Kidney (tissue), 13 donors: ENCODE measurements at regions not wholly inside any gene's neighbourhood (a gene's known extent, or its start where the extent isn't known, plus 50 kb on each side); places are given as distances from the start of the nearest gene placed in this dataset.
A peak's percentile ranks its signal among the peaks of the same experiment; 100 is the strongest.
"Not testable (repeated sequence)": the region's sequence is repeated elsewhere in the genome, so short reads cannot be mapped to it uniquely, and the experiment has no call there.

ENCODE experiments used
- DNase-seq, 5 donors: peaks; one replicate each; pipeline ENCODE4 v3.0.0-alpha.2; 2013 to 2020
- FAIRE-seq: peaks from 2 replicates; lab custom pipeline; 2012; peaks lifted over from hg19 to GRCh38; lab: Jason Lieb, UNC
- H3K27ac ChIP-seq, 2 donors: one replicate each; pipeline ENCODE4 v1.7.0; 2013; ENCODE audit warnings: low read depth in 2 of 2, low read length in 2 of 2, inconsistent platforms in 1 of 2
- H3K27me3 ChIP-seq: one replicate; pipeline ENCODE4 v1.7.1; 2013; ENCODE audit warnings: low read length, inconsistent platforms; ENCODE audit not compliant: control insufficient read depth, insufficient read depth
- H3K36me3 ChIP-seq, 3 donors: one replicate each; pipeline versions ENCODE4 v1.7.0 to v1.7.1; 2013; ENCODE audit warnings: low read length in 3 of 3, control low read depth in 1 of 3, inconsistent platforms in 1 of 3; ENCODE audit not compliant: insufficient read depth in 3 of 3, control insufficient read depth in 2 of 3
- H3K4me1 ChIP-seq, 3 donors: one replicate each; pipeline versions ENCODE4 v1.7.0 to v1.7.1; 2013; ENCODE audit warnings: low read length in 3 of 3, inconsistent platforms in 1 of 3, low read depth in 1 of 3; ENCODE audit not compliant: control insufficient read depth in 2 of 3, insufficient read depth in 2 of 3
- H3K4me3 ChIP-seq, 3 donors: one replicate each; pipeline versions ENCODE4 v1.7.0 to v1.8.1; 2013; ENCODE audit warnings: low read length in 3 of 3, control low read depth in 1 of 3, inconsistent platforms in 1 of 3
- H3K9ac ChIP-seq, 3 donors: one replicate each; pipeline versions ENCODE4 v1.7.0 to v1.7.1; 2013; ENCODE audit warnings: low read length in 3 of 3, control low read depth in 1 of 3, inconsistent platforms in 1 of 3
- H3K9me3 ChIP-seq, 3 donors: one replicate each; pipeline versions ENCODE4 v1.7.0 to v1.7.1; 2013; ENCODE audit warnings: low read length in 3 of 3, control low read depth in 1 of 3, inconsistent platforms in 1 of 3; ENCODE audit not compliant: control insufficient read depth in 2 of 3, insufficient read depth in 1 of 3
- CTCF ChIP-seq: IDR thresholded peaks from 3 replicates; pipeline ENCODE4 v1.5.1; 2012; ENCODE audit warnings: mild to moderate bottlenecking, moderate library complexity, borderline replicate concordance; ENCODE audit not compliant: insufficient read depth; ENCODE audit errors: extremely low read depth
- intact Hi-C: fragments of 100-400 bp; cut with DNase I; formaldehyde crosslinking; loops from one replicate; pipeline ENCODE4 v1.11.1; 2022
- donor health status: control.
- donor health status: control.
- donor health status: control.
- donor health status: control.
- donor health status: control.
- donor health status: DM: yes; HTN: yes; CAD: no.
- donor health status: Normal renal cell carcinoma (clear cell type).

DNA sequence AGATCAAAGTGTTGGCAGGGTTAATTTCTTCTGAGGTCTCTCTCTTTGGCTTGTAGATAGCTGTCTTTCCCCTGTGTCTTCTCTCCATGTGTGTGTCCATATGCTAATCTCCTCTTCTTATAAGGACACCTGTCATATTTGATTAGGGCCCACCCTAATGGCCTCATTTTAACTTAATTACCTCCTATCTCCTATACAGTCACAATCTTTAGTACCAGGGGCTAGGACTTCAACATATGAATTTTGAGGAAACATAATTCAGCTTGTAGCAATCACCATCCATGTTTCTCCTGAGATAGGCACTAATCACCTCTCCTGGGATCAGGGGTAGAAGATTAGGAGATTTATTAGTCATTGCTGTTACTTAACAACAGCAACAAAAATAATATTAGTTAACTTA is 196.1 kb upstream of the RXFP2 start:
- no peak overlapping the region for H3K9ac ChIP-seq
- no peak for DNase-seq
- TF ChIP-seq CTCF = no peak
- H3K4me3 ChIP-seq = no peak overlapping the region
- no peaks in the 10 kb centered on the region for H3K36me3 ChIP-seq
- FAIRE-seq = no peak
- intact Hi-C loops = no loop called here
- H3K27ac ChIP-seq = no peak overlapping the region
- no peaks in the 10 kb centered on the region for H3K4me1 ChIP-seq
- no peaks in the 10 kb centered on the region for H3K9me3 ChIP-seq
- no peaks in the 10 kb centered on the region for H3K27me3 ChIP-seq

DNA sequence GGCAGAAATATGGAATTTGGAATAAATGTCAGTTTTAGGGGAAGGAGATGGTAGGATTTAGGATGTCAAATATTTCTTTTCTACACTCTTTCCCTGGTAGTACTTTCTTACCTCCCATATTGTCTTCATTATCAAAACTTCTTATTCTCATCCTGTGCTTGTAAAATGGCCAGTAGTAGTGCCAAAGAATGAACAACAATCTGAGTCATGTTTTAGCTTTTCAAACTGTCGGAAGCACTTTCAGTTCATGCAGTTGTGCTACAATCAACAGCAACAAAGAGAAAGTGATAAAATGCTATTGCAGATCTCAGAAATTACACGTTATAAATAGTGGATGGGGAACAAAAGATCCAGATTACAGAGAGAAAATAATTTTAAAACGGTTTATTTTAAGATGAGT is 193.7 kb upstream of the RXFP2 start:
- intact Hi-C loops = no loop called here
- Histone ChIP-seq H3K4me1 (no peaks in the 10 kb centered on the region), H3K36me3 (no peaks in the 10 kb centered on the region), H3K9ac (no peak overlapping the region), H3K27ac (no peak overlapping the region), H3K9me3 (no peaks in the 10 kb centered on the region), H3K27me3 (no peaks in the 10 kb centered on the region), H3K4me3 (no peak overlapping the region)
- FAIRE-seq (no peak), DNase-seq (peak in 1 of 5 donors; percentile 27)
- TF ChIP-seq CTCF = no peak

DNA sequence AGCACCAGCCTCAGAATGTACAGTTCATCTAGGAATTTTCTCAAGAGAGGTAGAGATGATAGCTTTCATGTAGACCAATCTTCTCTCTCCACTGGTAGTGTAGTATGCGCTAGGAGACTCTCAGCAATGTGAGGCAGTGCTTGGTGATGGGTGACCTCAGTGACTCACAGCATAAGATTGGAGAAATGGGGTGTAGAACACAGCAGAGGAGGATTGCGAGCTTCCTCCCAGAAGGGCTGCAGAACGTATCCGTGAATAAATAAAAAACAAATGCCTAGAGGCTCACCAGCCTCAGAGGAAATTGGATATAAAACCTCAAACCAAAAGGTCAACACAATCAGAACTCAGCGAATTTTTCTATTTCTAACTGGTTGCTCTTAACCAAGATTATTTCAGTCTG is 182.9 kb upstream of the RXFP2 start:
- Histone ChIP-seq H3K36me3 (no peaks in the 10 kb centered on the region), H3K9ac (no peak overlapping the region), H3K9me3 (no peaks in the 10 kb centered on the region), H3K27me3 (no peaks in the 10 kb centered on the region), H3K27ac (no peak overlapping the region), H3K4me1 (no peaks in the 10 kb centered on the region), H3K4me3 (no peak overlapping the region)
- no peak for TF ChIP-seq CTCF
- FAIRE-seq (no peak), DNase-seq (no peak)
- intact Hi-C loops = no loop called here

GRCh38 chr13:31584221-31584620 is 155.1 kb upstream of the RXFP2 start:
- intact Hi-C loops, H3K9me3 ChIP-seq, H3K4me3 ChIP-seq, H3K4me1 ChIP-seq, FAIRE-seq, H3K36me3 ChIP-seq, H3K27ac ChIP-seq, H3K9ac ChIP-seq, DNase-seq, H3K27me3 ChIP-seq: not testable (repeated sequence)
